ENCODE measurements at regions not wholly inside any gene's neighbourhood (a gene's known extent, or its start where the extent isn't known, plus 50 kb on each side); places are given as distances from the start of the nearest gene placed in this dataset.
A peak's percentile ranks its signal among the peaks of the same experiment; 100 is the strongest.

DNA sequence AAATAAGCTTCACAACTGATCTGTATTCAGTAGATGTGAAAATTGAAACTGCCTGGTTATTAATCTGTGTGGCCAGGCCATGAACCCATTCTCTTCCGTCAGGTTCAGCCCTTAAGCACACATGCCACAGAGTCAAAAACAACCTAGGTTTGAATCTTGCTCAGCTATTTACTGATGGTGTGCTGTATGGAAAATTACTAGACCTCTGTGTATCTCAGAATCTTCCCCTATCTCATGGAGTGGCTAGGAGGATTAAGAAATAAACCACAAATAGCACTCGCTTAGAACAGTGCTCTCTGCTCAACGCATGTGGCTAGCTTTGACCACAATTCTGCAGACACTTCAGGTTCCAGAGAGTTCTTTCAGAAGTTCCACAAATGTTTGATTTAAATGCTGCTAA lies 240.7 kb upstream of the PLEKHG7 start (continued):
- TF ChIP-seq CUX1 (IDR thresholded peaks at IDR 0.05; ENCODE audit: insufficient replicate concordance, low read depth, low read length) (no peak), TARDBP (IDR thresholded peaks at IDR 0.05; ENCODE audit: borderline replicate concordance) (no peak), EZH2 (IDR thresholded peaks at IDR 0.05; ENCODE audit: borderline replicate concordance, control insufficient read depth, low read depth, low read length) (no peak), HSF1 (IDR thresholded peaks at IDR 0.05; ENCODE audit: low read depth, low read length) (no peak), PAX8 (IDR thresholded peaks at IDR 0.05) (no peak), ESRRA (IDR thresholded peaks at IDR 0.05; ENCODE audit: low read length) (no peak), CREB1 (IDR thresholded peaks at IDR 0.05; ENCODE audit: low read depth) (peak; percentile 40; the same call in 1 of the 2 replicates), TCF3 (IDR thresholded peaks at IDR 0.05; ENCODE audit: borderline replicate concordance, insufficient read depth, low read depth, low read length) (no peak), MYC (IDR thresholded peaks at IDR 0.05; ENCODE audit: insufficient read depth, insufficient read length, insufficient replicate concordance, low read length, severe bottlenecking) (no peak), E4F1 (IDR thresholded peaks at IDR 0.05; ENCODE audit: borderline replicate concordance, partially characterized antibody) (no peak), JUND (IDR thresholded peaks at IDR 0.05; ENCODE audit: low read depth, low read length) (no peak), EP300 (IDR thresholded peaks at IDR 0.05; ENCODE audit: borderline replicate concordance in 1 of 2, control insufficient read depth in 1 of 2, low read depth in 2 of 2, low read length in 2 of 2) (peak; percentile 42 to 64; a peak in 3 of 4 replicates), TCF12 (IDR thresholded peaks at IDR 0.05; ENCODE audit: low read depth, low read length) (no peak), NFXL1 (IDR thresholded peaks at IDR 0.05; ENCODE audit: borderline replicate concordance) (no peak)
- TF ChIP-seq, protein P1, sequence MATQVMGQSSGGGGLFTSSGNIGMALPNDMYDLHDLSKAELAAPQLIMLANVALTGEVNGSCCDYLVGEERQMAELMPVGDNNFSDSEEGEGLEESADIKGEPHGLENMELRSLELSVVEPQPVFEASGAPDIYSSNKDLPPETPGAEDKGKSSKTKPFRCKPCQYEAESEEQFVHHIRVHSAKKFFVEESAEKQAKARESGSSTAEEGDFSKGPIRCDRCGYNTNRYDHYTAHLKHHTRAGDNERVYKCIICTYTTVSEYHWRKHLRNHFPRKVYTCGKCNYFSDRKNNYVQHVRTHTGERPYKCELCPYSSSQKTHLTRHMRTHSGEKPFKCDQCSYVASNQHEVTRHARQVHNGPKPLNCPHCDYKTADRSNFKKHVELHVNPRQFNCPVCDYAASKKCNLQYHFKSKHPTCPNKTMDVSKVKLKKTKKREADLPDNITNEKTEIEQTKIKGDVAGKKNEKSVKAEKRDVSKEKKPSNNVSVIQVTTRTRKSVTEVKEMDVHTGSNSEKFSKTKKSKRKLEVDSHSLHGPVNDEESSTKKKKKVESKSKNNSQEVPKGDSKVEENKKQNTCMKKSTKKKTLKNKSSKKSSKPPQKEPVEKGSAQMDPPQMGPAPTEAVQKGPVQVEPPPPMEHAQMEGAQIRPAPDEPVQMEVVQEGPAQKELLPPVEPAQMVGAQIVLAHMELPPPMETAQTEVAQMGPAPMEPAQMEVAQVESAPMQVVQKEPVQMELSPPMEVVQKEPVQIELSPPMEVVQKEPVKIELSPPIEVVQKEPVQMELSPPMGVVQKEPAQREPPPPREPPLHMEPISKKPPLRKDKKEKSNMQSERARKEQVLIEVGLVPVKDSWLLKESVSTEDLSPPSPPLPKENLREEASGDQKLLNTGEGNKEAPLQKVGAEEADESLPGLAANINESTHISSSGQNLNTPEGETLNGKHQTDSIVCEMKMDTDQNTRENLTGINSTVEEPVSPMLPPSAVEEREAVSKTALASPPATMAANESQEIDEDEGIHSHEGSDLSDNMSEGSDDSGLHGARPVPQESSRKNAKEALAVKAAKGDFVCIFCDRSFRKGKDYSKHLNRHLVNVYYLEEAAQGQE (IDR thresholded peaks at IDR 0.05; ENCODE audit: low read depth, low read length): no peak

All from GM12878 (cell line).